Uterus (tissue), 2 donors: ENCODE measurements at regions not wholly inside any gene's neighbourhood (a gene's known extent, or its start where the extent isn't known, plus 50 kb on each side); places are given as distances from the start of the nearest gene placed in this dataset.

Experiments used
- CTCF ChIP-seq, 4 experiments: fragments of 200-600 bp in 2 of 4; fragments of 450-650 bp in 2 of 4; sonication (generic) in 2 of 4; IDR thresholded peaks; one replicate each; pipeline ENCODE4 v1.5.1; 2016 to 2019; ENCODE audit warnings: antibody characterized with exemption in 4 of 4, mild to moderate bottlenecking in 2 of 4, moderate library complexity in 1 of 4
- POLR2A ChIP-seq, 2 donors: fragments of 450-650 bp; IDR thresholded peaks; one replicate each; pipeline ENCODE4 v1.6.1; 2016; ENCODE audit warnings: antibody characterized with exemption in 2 of 2, mild to moderate bottlenecking in 1 of 2, moderate library complexity in 1 of 2

GRCh38 chr4:164621886-164622521 is 131.9 kb upstream of the SMIM31 start:
- TF ChIP-seq CTCF (IDR thresholded peaks at IDR 0.05) = no peak
- TF ChIP-seq POLR2A (IDR thresholded peaks at IDR 0.05) = no peak
